ENCODE measurements at regions not wholly inside any gene's neighbourhood (a gene's known extent, or its start where the extent isn't known, plus 50 kb on each side); places are given as distances from the start of the nearest gene placed in this dataset.

- no peak overlapping the region for H3K27ac ChIP-seq
- no peak overlapping the region for H3K9ac ChIP-seq
- no peaks in the 10 kb centered on the region for H3K36me3 ChIP-seq (ENCODE audit: control insufficient read depth, insufficient read depth, low read length)
- no peak overlapping the region for H3K4me2 ChIP-seq (ENCODE audit: low read length)
- no peak overlapping the region for H2AFZ ChIP-seq
- H3K27me3 ChIP-seq (ENCODE audit: control insufficient read depth, insufficient read depth, low read length), result no peaks in the 10 kb centered on the region
- H3K4me3 ChIP-seq (ENCODE audit: low read depth, low read length), result no peak overlapping the region
- H3K9me3 ChIP-seq (ENCODE audit: control insufficient read depth, low read length), result no peaks in the 10 kb centered on the region
- no peaks in the 10 kb centered on the region for H3K4me1 ChIP-seq
- no peak for TF ChIP-seq CTCF (IDR thresholded peaks at IDR 0.05)
- no peaks in the 10 kb centered on the region for H3K79me2 ChIP-seq
Observed at GRCh38 chr10:69745698-69746097, 56.0 kb upstream of the COL13A1 start.

GRCh38 chr10:69747179-69747578 lies 54.5 kb upstream of the COL13A1 start:
- Histone ChIP-seq H2AFZ (no peak overlapping the region), H3K4me1 (no peaks in the 10 kb centered on the region), H3K9ac (no peak overlapping the region), H3K4me3 (ENCODE audit: low read depth, low read length) (no peak overlapping the region), H3K27me3 (ENCODE audit: control insufficient read depth, insufficient read depth, low read length) (no peaks in the 10 kb centered on the region), H3K4me2 (ENCODE audit: low read length) (no peak overlapping the region), H3K27ac (no peak overlapping the region), H3K79me2 (no peaks in the 10 kb centered on the region), H3K36me3 (ENCODE audit: control insufficient read depth, insufficient read depth, low read length) (no peaks in the 10 kb centered on the region), H3K9me3 (ENCODE audit: control insufficient read depth, low read length) (no peaks in the 10 kb centered on the region)
- TF ChIP-seq CTCF (IDR thresholded peaks at IDR 0.05), result no peak

GRCh38 chr10:69748621-69749020 lies 53.1 kb upstream of the COL13A1 start:
- H3K27me3 ChIP-seq (ENCODE audit: control insufficient read depth, insufficient read depth, low read length), result no peaks in the 10 kb centered on the region
- no peak for TF ChIP-seq CTCF (IDR thresholded peaks at IDR 0.05)
- no peak overlapping the region for H3K9ac ChIP-seq
- no peaks in the 10 kb centered on the region for H3K36me3 ChIP-seq (ENCODE audit: control insufficient read depth, insufficient read depth, low read length)
- H3K27ac ChIP-seq, result no peak overlapping the region
- H3K4me3 ChIP-seq (ENCODE audit: low read depth, low read length), result no peak overlapping the region
- H3K79me2 ChIP-seq, result no peaks in the 10 kb centered on the region
- no peak overlapping the region for H2AFZ ChIP-seq
- H3K4me2 ChIP-seq (ENCODE audit: low read length), result no peak overlapping the region
- H3K9me3 ChIP-seq (ENCODE audit: control insufficient read depth, low read length), result no peaks in the 10 kb centered on the region
- no peaks in the 10 kb centered on the region for H3K4me1 ChIP-seq

- Histone ChIP-seq H3K27ac (no peak overlapping the region), H3K79me2 (no peaks in the 10 kb centered on the region), H2AFZ (no peak overlapping the region), H3K4me1 (no peaks in the 10 kb centered on the region), H3K4me3 (ENCODE audit: low read depth, low read length) (no peak overlapping the region), H3K4me2 (ENCODE audit: low read length) (no peak overlapping the region), H3K9ac (no peak overlapping the region), H3K36me3 (ENCODE audit: control insufficient read depth, insufficient read depth, low read length) (no peaks in the 10 kb centered on the region), H3K27me3 (ENCODE audit: control insufficient read depth, insufficient read depth, low read length) (no peaks in the 10 kb centered on the region), H3K9me3 (ENCODE audit: control insufficient read depth, low read length) (no peaks in the 10 kb centered on the region)
- no peak for TF ChIP-seq CTCF (IDR thresholded peaks at IDR 0.05)
Observed at GRCh38 chr10:69749178-69750010, 52.3 kb upstream of the COL13A1 start.

- Histone ChIP-seq H3K9me3 (ENCODE audit: control insufficient read depth, low read length) (no peaks in the 10 kb centered on the region), H3K36me3 (ENCODE audit: control insufficient read depth, insufficient read depth, low read length) (no peaks in the 10 kb centered on the region), H3K9ac (no peak overlapping the region), H3K79me2 (no peaks in the 10 kb centered on the region), H3K4me1 (no peaks in the 10 kb centered on the region), H3K4me2 (ENCODE audit: low read length) (no peak overlapping the region), H3K27me3 (ENCODE audit: control insufficient read depth, insufficient read depth, low read length) (no peaks in the 10 kb centered on the region), H3K4me3 (ENCODE audit: low read depth, low read length) (no peak overlapping the region), H3K27ac (no peak overlapping the region), H2AFZ (no peak overlapping the region)
- TF ChIP-seq CTCF (IDR thresholded peaks at IDR 0.05), result no peak
Observed at GRCh38 chr10:69750011-69750373, 51.7 kb upstream of the COL13A1 start.

All from parathyroid adenoma (tissue), 2 donors.